PC-3 (cell line): ENCODE measurements at regions not wholly inside any gene's neighbourhood (a gene's known extent, or its start where the extent isn't known, plus 50 kb on each side); places are given as distances from the start of the nearest gene placed in this dataset.

Source experiments
- ATAC-seq: fragments of 200-7000 bp; cut with Tn5 transposase; 2 replicates; pipeline ENCODE4 v1.9.1; 2020; ENCODE audit warnings: mild to moderate bottlenecking, moderate library complexity
- BruUV-seq: library from RNA; stranded (reverse); fragments of 400-500 nt; replicated peaks from 2 replicates; lab custom pipeline; 2021; lab: Mats Ljungman, UMichigan
- CTCF ChIA-PET: fragments of 300-600 bp; sonication (Branson Sonifier 250); formaldehyde crosslinking; loops from one replicate; lab custom pipeline; 2022; ENCODE audit warnings: antibody characterized with exemption; lab: Charles Lee
- POLR2A ChIA-PET: fragments of 300-600 bp; sonication (Branson Sonifier 250); formaldehyde crosslinking; loops from one replicate; lab custom pipeline; 2022; ENCODE audit warnings: antibody characterized with exemption; ENCODE audit not compliant: unreplicated experiment; lab: Charles Lee
- DNase-seq: peaks from one replicate; pipeline ENCODE4 v3.0.0-alpha.2; 2015
- H2AFZ ChIP-seq: fragments of 300-600 bp; sonication (generic); 2 replicates; pipeline ENCODE4 v1.6.0; 2016; ENCODE audit warnings: antibody characterized with exemption, low read length
- H3F3A ChIP-seq: fragments of 300-600 bp; sonication (generic); one replicate; pipeline ENCODE4 v1.6.0; 2017; ENCODE audit warnings: antibody characterized with exemption, low read length, control low read depth, mild to moderate bottlenecking; ENCODE audit not compliant: unreplicated experiment
- H3K27ac ChIP-seq: fragments of 300-600 bp; sonication (generic); 2 replicates; pipeline ENCODE4 v1.5.1; 2016; ENCODE audit warnings: mild to moderate bottlenecking, low read length
- H3K27me3 ChIP-seq: fragments of 300-600 bp; sonication (generic); 2 replicates; pipeline ENCODE4 v1.6.1; 2016; ENCODE audit warnings: low read length, mixed read lengths
- H3K36me3 ChIP-seq: fragments of 300-600 bp; sonication (generic); 2 replicates; pipeline ENCODE4 v1.6.1; 2016; ENCODE audit warnings: low read depth, mixed run types, low read length, mixed read lengths
- H3K4me1 ChIP-seq: fragments of 300-600 bp; sonication (generic); 2 replicates; pipeline ENCODE4 v1.5.1; 2016; ENCODE audit warnings: low read length; ENCODE audit not compliant: insufficient read depth
- H3K4me2 ChIP-seq: fragments of 300-600 bp; sonication (generic); 2 replicates; pipeline ENCODE4 v1.6.0; 2016; ENCODE audit warnings: low read length
- H3K4me3 ChIP-seq: fragments of 300-600 bp; sonication (generic); 2 replicates; pipeline ENCODE4 v1.5.1; 2016; ENCODE audit warnings: mild to moderate bottlenecking, low read length, mixed read lengths
- H3K79me2 ChIP-seq: fragments of 300-600 bp; sonication (generic); 2 replicates; pipeline ENCODE4 v1.6.1; 2017; ENCODE audit warnings: low read length, mixed read lengths
- H3K9ac ChIP-seq: fragments of 300-600 bp; sonication (generic); 2 replicates; pipeline ENCODE4 v1.6.0; 2016; ENCODE audit warnings: mild to moderate bottlenecking, low read length
- H3K9me2 ChIP-seq: fragments of 300-600 bp; sonication (generic); replicated peaks from 2 replicates; pipeline ENCODE4 v1.6.1; 2016; ENCODE audit warnings: mixed run types, low read length, mixed read lengths
- H3K9me3 ChIP-seq: fragments of 300-600 bp; sonication (generic); 2 replicates; pipeline ENCODE4 v1.6.1; 2016; ENCODE audit warnings: low read length, mixed read lengths
- H4K20me1 ChIP-seq: fragments of 300-600 bp; sonication (generic); 2 replicates; pipeline ENCODE4 v1.6.1; 2016; ENCODE audit warnings: low read length, mixed read lengths
- EZH2 ChIP-seq: fragments of 300-600 bp; sonication (generic); IDR thresholded peaks from one replicate; pipeline ENCODE4 v1.6.1; 2017; ENCODE audit warnings: antibody characterized with exemption, mild to moderate bottlenecking, low read length; ENCODE audit not compliant: unreplicated experiment
- EZH2phosphoT487 ChIP-seq: fragments of 300-600 bp; sonication (generic); IDR thresholded peaks from 2 replicates; pipeline ENCODE4 v1.6.1; 2018; ENCODE audit warnings: mild to moderate bottlenecking, antibody characterized with exemption, low read length, borderline replicate concordance
- intact Hi-C: fragments of 100-400 bp; cut with micrococcal nuclease; formaldehyde crosslinking; loops from 2 replicates; pipeline ENCODE4 v1.9.0; 2023
- TF ChIP-seq, protein P1 (sequence below): fragments of 300-600 bp; sonication (generic); conservative IDR thresholded peaks from 2 replicates; pipeline ENCODE4 v1.5.1; 2017; ENCODE audit warnings: antibody characterized with exemption, low read depth, mild to moderate bottlenecking, low read length

DNA sequence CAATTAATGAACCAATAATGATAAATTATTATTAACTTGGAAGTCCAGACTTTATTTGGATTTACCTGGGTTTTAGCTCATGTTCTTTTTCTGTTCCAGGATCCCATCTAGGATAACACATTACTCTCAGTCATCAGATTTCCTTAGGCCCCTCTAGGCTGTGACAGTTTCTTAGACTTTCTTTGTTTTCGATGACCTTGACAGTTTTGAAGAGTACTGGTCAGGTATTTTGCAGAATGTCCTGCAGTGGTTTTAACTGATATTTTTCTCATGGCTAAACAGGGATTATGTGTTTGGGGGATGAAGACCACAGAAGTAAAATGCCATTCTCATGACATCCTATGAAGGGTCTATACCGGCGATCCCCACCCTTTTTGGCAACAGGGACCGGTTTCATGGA lies 144.0 kb downstream of the NAV1 start:
- no peaks in the 10 kb centered on the region for H4K20me1 ChIP-seq

DNA sequence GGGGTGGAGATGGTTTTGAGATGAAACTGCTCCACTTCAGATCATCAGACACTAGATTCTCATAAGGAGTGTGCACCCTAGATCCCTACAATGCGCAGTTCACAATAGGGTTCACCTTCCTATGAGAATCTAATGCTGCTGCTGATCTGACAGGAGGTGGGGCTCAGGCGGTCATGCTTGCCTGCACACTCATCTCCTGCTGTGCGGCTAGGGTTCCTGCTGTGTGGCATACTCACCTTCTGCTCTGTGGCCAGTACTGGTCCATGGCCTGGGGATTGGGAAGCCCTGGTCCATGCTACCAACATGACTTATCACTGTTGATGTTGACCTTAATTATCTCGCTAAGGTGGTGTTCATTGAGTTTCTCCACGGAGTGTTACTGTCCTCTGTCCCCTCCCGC lies 144.5 kb downstream of the NAV1 start:
- no peak overlapping the region for H3K4me3 ChIP-seq
- no peaks in the 10 kb centered on the region for H3K4me1 ChIP-seq
- POLR2A ChIA-PET = no interaction called here
- intact Hi-C loops = no loop called here
- H3K36me3 ChIP-seq = no peaks in the 10 kb centered on the region
- no peak overlapping the region for H2AFZ ChIP-seq
- DNase-seq = no peak
- H3K9ac ChIP-seq = no peak overlapping the region
- no peaks in the 10 kb centered on the region for H3F3A ChIP-seq
- H3K4me2 ChIP-seq = no peak overlapping the region
- H3K79me2 ChIP-seq = no peaks in the 10 kb centered on the region
- H3K9me3 ChIP-seq = no peaks in the 10 kb centered on the region
- ATAC-seq = no peak
- H4K20me1 ChIP-seq = no peaks in the 10 kb centered on the region
- CTCF ChIA-PET = no interaction called here
- no peaks in the 10 kb centered on the region for H3K27me3 ChIP-seq
- BruUV-seq = no TSS peak
- H3K9me2 ChIP-seq = no peaks in the 10 kb centered on the region
- H3K27ac ChIP-seq = no peak overlapping the region
- no peak for TF ChIP-seq EZH2phosphoT487

More for the DNA sequence above, 144.0 kb downstream of the NAV1 start:
- ChIA-PET CTCF (no interaction called here), POLR2A (no interaction called here)
- no peaks in the 10 kb centered on the region for H3K9me2 ChIP-seq
- BruUV-seq = no TSS peak
- H3K4me2 ChIP-seq = no peak overlapping the region
- no peak overlapping the region for H3K9ac ChIP-seq
- H3K4me3 ChIP-seq = no peak overlapping the region
- no peak overlapping the region for H3K27ac ChIP-seq
- no peaks in the 10 kb centered on the region for H3K36me3 ChIP-seq
- no peak for ATAC-seq
- H2AFZ ChIP-seq = no peak overlapping the region
- TF ChIP-seq EZH2phosphoT487 (no peak), EZH2 (no peak)
- TF ChIP-seq, protein P1, sequence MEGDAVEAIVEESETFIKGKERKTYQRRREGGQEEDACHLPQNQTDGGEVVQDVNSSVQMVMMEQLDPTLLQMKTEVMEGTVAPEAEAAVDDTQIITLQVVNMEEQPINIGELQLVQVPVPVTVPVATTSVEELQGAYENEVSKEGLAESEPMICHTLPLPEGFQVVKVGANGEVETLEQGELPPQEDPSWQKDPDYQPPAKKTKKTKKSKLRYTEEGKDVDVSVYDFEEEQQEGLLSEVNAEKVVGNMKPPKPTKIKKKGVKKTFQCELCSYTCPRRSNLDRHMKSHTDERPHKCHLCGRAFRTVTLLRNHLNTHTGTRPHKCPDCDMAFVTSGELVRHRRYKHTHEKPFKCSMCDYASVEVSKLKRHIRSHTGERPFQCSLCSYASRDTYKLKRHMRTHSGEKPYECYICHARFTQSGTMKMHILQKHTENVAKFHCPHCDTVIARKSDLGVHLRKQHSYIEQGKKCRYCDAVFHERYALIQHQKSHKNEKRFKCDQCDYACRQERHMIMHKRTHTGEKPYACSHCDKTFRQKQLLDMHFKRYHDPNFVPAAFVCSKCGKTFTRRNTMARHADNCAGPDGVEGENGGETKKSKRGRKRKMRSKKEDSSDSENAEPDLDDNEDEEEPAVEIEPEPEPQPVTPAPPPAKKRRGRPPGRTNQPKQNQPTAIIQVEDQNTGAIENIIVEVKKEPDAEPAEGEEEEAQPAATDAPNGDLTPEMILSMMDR = no peak
- no peaks in the 10 kb centered on the region for H3K4me1 ChIP-seq
- no peaks in the 10 kb centered on the region for H3K79me2 ChIP-seq
- DNase-seq = no peak
- intact Hi-C loops = no loop called here
- no peaks in the 10 kb centered on the region for H3K27me3 ChIP-seq
- H3F3A ChIP-seq = no peaks in the 10 kb centered on the region
- H3K9me3 ChIP-seq = no peaks in the 10 kb centered on the region

DNA sequence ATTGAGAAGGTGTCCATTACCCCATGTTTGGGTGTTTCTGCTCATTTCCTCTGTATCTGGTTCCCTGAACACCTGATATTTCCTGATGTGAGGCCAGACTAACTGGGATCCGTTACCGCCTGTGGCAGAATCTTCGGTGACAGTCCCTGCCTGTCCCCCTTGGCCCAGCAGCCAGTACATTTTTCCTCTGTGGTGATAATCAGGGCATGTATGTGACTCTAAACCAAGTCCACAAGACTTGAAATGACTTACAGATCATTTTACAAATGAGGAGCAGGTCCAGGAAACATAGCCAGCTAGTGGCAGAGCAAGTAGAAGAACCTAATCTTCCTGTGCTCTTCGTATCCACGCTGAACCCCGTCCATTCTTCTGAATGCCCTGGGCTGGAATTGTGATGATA lies 143.5 kb upstream of the IPO9 start:
- Histone ChIP-seq H2AFZ (no peak overlapping the region), H3K9me2 (no peaks in the 10 kb centered on the region), H3K79me2 (no peaks in the 10 kb centered on the region), H4K20me1 (no peaks in the 10 kb centered on the region), H3K27ac (no peak overlapping the region), H3K36me3 (no peaks in the 10 kb centered on the region), H3F3A (no peaks in the 10 kb centered on the region), H3K4me2 (no peak overlapping the region), H3K9ac (no peak overlapping the region), H3K4me3 (no peak overlapping the region), H3K4me1 (no peaks in the 10 kb centered on the region), H3K9me3 (no peaks in the 10 kb centered on the region), H3K27me3 (no peaks in the 10 kb centered on the region)
- ChIA-PET POLR2A (no interaction called here), CTCF (no interaction called here)
- DNase-seq (no peak), ATAC-seq (no peak)
- no peak for TF ChIP-seq EZH2
- TF ChIP-seq, protein P1 = no peak
- TF ChIP-seq EZH2phosphoT487 = no peak
- no TSS peak for BruUV-seq
- intact Hi-C loops = no loop called here
